ENCODE measurements at regions not wholly inside any gene's neighbourhood (a gene's known extent, or its start where the extent isn't known, plus 50 kb on each side); places are given as distances from the start of the nearest gene placed in this dataset.

GRCh38 chr13:55571237-55571867 lies 1569.4 kb upstream of the PRR20A start:
- Histone ChIP-seq H3K4me3 (replicated peaks; ENCODE audit: low read depth, low read length) (no peak overlapping the region), H3K27me3 (replicated peaks; ENCODE audit: control insufficient read depth, insufficient read depth, low read length) (no peaks in the 10 kb centered on the region), H3K36me3 (ENCODE audit: control insufficient read depth, insufficient read depth, low read length) (no peaks in the 10 kb centered on the region)
- no peak for DNase-seq (ENCODE audit: extremely low read depth, insufficient read length)
- TF ChIP-seq CTCF (IDR thresholded peaks at IDR 0.05; ENCODE audit: insufficient read depth, low read length, poor library complexity, severe bottlenecking), result no peak

DNA sequence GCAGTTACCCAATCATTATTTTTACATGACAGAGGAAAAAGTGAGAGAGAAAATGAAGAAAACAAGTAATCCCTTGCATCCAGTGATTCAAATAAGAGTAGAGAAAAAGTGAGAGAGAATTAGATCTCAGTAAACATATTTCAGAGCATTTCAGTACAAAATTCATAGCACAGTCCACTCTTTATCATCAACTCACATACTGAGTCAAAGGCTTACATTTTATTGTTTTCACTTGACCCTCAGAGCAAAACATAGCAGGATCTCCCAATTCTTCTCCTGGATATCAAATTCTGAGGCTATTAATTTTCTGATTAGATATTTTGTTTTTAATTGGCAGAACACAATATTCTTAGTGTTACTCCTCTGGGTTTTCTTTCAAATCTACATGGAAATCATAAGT lies 1568.3 kb upstream of the PRR20A start:
- no peaks in the 10 kb centered on the region for H3K36me3 ChIP-seq (ENCODE audit: control insufficient read depth, insufficient read depth, low read length)

GRCh38 chr13:55572862-55573261 lies 1567.9 kb upstream of the PRR20A start:
- no peak for DNase-seq (ENCODE audit: extremely low read depth, insufficient read length)
- no peak for TF ChIP-seq CTCF (IDR thresholded peaks at IDR 0.05; ENCODE audit: insufficient read depth, low read length, poor library complexity, severe bottlenecking)
- Histone ChIP-seq H3K4me3 (replicated peaks; ENCODE audit: low read depth, low read length) (no peak overlapping the region), H3K27me3 (replicated peaks; ENCODE audit: control insufficient read depth, insufficient read depth, low read length) (no peaks in the 10 kb centered on the region), H3K36me3 (ENCODE audit: control insufficient read depth, insufficient read depth, low read length) (no peaks in the 10 kb centered on the region)

More for the DNA sequence above, 1568.3 kb upstream of the PRR20A start:
- DNase-seq (ENCODE audit: extremely low read depth, insufficient read length), result no peak
- no peak overlapping the region for H3K4me3 ChIP-seq (replicated peaks; ENCODE audit: low read depth, low read length)
- H3K27me3 ChIP-seq (replicated peaks; ENCODE audit: control insufficient read depth, insufficient read depth, low read length), result no peaks in the 10 kb centered on the region
- no peak for TF ChIP-seq CTCF (IDR thresholded peaks at IDR 0.05; ENCODE audit: insufficient read depth, low read length, poor library complexity, severe bottlenecking)

DNA sequence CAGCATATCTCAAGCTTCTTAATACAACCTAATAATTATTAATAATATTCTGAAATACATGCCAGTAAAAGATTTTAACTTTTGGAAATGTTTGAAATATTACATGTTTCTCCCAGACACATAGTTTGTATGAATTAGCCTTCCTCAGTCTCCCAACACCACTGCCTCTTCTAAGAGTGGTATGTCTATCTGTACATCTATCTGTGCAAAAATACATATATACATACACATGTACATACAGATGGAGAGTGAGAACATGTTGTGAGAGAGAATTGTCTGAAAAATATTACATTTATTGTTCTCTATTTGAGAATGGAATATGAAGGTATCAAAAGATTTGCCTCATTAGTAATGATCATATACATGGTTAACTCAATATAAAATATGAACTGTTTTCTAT lies 1567.2 kb upstream of the PRR20A start:
- Histone ChIP-seq H3K27me3 (replicated peaks; ENCODE audit: control insufficient read depth, insufficient read depth, low read length) (no peaks in the 10 kb centered on the region), H3K4me3 (replicated peaks; ENCODE audit: low read depth, low read length) (no peak overlapping the region), H3K36me3 (ENCODE audit: control insufficient read depth, insufficient read depth, low read length) (no peaks in the 10 kb centered on the region)
- TF ChIP-seq CTCF (IDR thresholded peaks at IDR 0.05; ENCODE audit: insufficient read depth, low read length, poor library complexity, severe bottlenecking), result no peak
- DNase-seq (ENCODE audit: extremely low read depth, insufficient read length), result no peak

GRCh38 chr13:55576389-55576788 lies 1564.3 kb upstream of the PRR20A start:
- no peak for TF ChIP-seq CTCF (IDR thresholded peaks at IDR 0.05; ENCODE audit: insufficient read depth, low read length, poor library complexity, severe bottlenecking)
- no peak for DNase-seq (ENCODE audit: extremely low read depth, insufficient read length)
- H3K27me3 ChIP-seq (replicated peaks; ENCODE audit: control insufficient read depth, insufficient read depth, low read length), result no peaks in the 10 kb centered on the region
- no peak overlapping the region for H3K4me3 ChIP-seq (replicated peaks; ENCODE audit: low read depth, low read length)
- H3K36me3 ChIP-seq (ENCODE audit: control insufficient read depth, insufficient read depth, low read length), result no peaks in the 10 kb centered on the region

Data from GM06990 (cell line).